Liver (tissue), 2 donors: ENCODE measurements at regions not wholly inside any gene's neighbourhood (a gene's known extent, or its start where the extent isn't known, plus 50 kb on each side); places are given as distances from the start of the nearest gene placed in this dataset.

Experiments used
- TF ChIP-seq, protein P1 (sequence below): IDR thresholded peaks from 2 replicates; pipeline ENCODE4 v1.6.1; 2016; ENCODE audit warnings: antibody characterized with exemption
- TF ChIP-seq, protein P2 (sequence below): fragments of 150-350 bp; IDR thresholded peaks from 2 replicates; pipeline ENCODE4 v1.5.1; 2017; ENCODE audit warnings: improper control_type of control experiment, low read depth, low read length; ENCODE audit not compliant: missing input control
- donor health status: healthy.

DNA sequence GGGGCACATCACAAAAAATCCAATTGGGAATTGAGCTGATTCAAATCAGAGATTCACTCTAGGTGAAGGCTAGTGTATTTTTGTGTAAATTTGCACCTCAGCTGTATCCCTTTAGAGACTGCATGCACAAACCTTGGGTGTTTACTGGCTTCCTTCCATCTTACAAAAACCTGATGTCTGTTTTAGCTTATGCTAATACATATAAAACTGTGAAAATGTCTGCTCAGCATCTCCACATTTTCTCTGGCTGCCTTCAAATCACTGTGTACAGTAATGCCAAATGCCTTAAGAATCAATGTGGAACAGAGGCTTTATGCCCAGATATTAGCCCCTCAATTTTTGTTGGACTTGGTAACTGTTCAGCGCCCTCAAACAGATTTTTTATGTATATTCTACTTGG lies 675.8 kb upstream of the SLITRK6 start:
- TF ChIP-seq, protein P1, sequence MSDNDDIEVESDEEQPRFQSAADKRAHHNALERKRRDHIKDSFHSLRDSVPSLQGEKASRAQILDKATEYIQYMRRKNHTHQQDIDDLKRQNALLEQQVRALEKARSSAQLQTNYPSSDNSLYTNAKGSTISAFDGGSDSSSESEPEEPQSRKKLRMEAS, result no peak
- TF ChIP-seq, protein P2, sequence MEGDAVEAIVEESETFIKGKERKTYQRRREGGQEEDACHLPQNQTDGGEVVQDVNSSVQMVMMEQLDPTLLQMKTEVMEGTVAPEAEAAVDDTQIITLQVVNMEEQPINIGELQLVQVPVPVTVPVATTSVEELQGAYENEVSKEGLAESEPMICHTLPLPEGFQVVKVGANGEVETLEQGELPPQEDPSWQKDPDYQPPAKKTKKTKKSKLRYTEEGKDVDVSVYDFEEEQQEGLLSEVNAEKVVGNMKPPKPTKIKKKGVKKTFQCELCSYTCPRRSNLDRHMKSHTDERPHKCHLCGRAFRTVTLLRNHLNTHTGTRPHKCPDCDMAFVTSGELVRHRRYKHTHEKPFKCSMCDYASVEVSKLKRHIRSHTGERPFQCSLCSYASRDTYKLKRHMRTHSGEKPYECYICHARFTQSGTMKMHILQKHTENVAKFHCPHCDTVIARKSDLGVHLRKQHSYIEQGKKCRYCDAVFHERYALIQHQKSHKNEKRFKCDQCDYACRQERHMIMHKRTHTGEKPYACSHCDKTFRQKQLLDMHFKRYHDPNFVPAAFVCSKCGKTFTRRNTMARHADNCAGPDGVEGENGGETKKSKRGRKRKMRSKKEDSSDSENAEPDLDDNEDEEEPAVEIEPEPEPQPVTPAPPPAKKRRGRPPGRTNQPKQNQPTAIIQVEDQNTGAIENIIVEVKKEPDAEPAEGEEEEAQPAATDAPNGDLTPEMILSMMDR, result no peak
